ENCODE measurements at regions not wholly inside any gene's neighbourhood (a gene's known extent, or its start where the extent isn't known, plus 50 kb on each side); places are given as distances from the start of the nearest gene placed in this dataset.

GRCh38 chr1:98538106-98538505 lies 123.4 kb upstream of the SNX7 start:
- TF ChIP-seq CTCF (IDR thresholded peaks at IDR 0.05): no peak
- no peak for TF ChIP-seq POLR2A (IDR thresholded peaks at IDR 0.05)
- no peak for TF ChIP-seq POLR2AphosphoS5 (IDR thresholded peaks at IDR 0.05)
